ENCODE measurements at regions not wholly inside any gene's neighbourhood (a gene's known extent, or its start where the extent isn't known, plus 50 kb on each side); places are given as distances from the start of the nearest gene placed in this dataset.

- TF ChIP-seq EZH2phosphoT487 (IDR thresholded peaks at IDR 0.05; ENCODE audit: borderline replicate concordance, low read length) (no peak), CTCF (IDR thresholded peaks at IDR 0.05; ENCODE audit: low read depth, low read length, poor library complexity, severe bottlenecking) (no peak)
- no peaks in the 10 kb centered on the region for H3F3A ChIP-seq (ENCODE audit: control insufficient read depth, insufficient read depth)
- H3K4me3 ChIP-seq (ENCODE audit: low read length) = no peak overlapping the region
- no peaks in the 10 kb centered on the region for H3K9me3 ChIP-seq (ENCODE audit: control insufficient read depth, insufficient read depth, low read length)
- no peaks in the 10 kb centered on the region for H3K9me2 ChIP-seq (replicated peaks; ENCODE audit: control insufficient read depth, low read length)
- no peaks in the 10 kb centered on the region for H3K79me2 ChIP-seq (ENCODE audit: control insufficient read depth, low read length)
- H4K20me1 ChIP-seq (ENCODE audit: control insufficient read depth, insufficient read depth, low read depth, low read length) = no peaks in the 10 kb centered on the region
- no peak overlapping the region for H3K27ac ChIP-seq (ENCODE audit: low read depth, low read length)
- H3K4me2 ChIP-seq (ENCODE audit: low read length) = no peak overlapping the region
- H3K27me3 ChIP-seq (ENCODE audit: control insufficient read depth, low read length) = no peaks in the 10 kb centered on the region
- no peaks in the 10 kb centered on the region for H3K4me1 ChIP-seq (ENCODE audit: control insufficient read depth, low read length)
- H3K36me3 ChIP-seq (ENCODE audit: control insufficient read depth, low read length) = no peaks in the 10 kb centered on the region
Observed at GRCh38 chr1:14421295-14421976, 177.0 kb upstream of the KAZN start.

DNA sequence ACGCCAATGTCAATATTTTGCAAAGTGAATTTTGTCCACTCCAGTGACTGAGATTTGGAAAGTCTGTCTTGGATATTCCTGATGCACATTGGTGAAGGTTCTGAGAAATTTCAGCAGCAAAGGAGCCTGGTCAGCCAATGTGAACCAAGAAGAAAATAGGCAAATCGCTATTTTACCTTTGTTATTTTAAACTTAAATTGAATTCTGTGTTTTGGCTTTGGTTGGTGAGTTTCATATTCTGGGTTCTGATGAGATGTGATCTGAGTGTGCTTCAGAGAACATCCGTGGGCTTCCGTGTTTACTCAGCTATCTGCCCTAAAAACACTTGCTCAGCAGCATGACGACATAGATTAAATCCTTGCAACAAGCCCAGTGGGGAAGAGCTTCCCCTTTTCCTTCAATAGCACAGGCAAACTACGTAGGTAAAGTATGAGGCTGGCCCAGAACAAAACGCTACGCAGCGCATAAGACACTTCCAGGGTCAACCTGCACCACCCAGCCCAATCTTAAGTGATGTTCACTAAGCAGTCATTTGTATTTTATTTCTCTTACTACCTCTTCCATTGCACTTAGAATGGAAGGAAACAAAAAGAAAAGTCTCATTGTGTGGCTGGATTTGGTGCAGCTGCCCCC, 176.4 kb upstream of the KAZN start:
- no peaks in the 10 kb centered on the region for H3K9me3 ChIP-seq (ENCODE audit: control insufficient read depth, insufficient read depth, low read length)
- no peaks in the 10 kb centered on the region for H3K4me1 ChIP-seq (ENCODE audit: control insufficient read depth, low read length)
- no peak overlapping the region for H3K27ac ChIP-seq (ENCODE audit: low read depth, low read length)
- H3K9me2 ChIP-seq (replicated peaks; ENCODE audit: control insufficient read depth, low read length) = no peaks in the 10 kb centered on the region
- no peaks in the 10 kb centered on the region for H4K20me1 ChIP-seq (ENCODE audit: control insufficient read depth, insufficient read depth, low read depth, low read length)
- no peak overlapping the region for H3K4me2 ChIP-seq (ENCODE audit: low read length)
- no peaks in the 10 kb centered on the region for H3F3A ChIP-seq (ENCODE audit: control insufficient read depth, insufficient read depth)
- H3K79me2 ChIP-seq (ENCODE audit: control insufficient read depth, low read length) = no peaks in the 10 kb centered on the region
- H3K27me3 ChIP-seq (ENCODE audit: control insufficient read depth, low read length) = no peaks in the 10 kb centered on the region
- H3K36me3 ChIP-seq (ENCODE audit: control insufficient read depth, low read length) = no peaks in the 10 kb centered on the region
- TF ChIP-seq CTCF (IDR thresholded peaks at IDR 0.05; ENCODE audit: low read depth, low read length, poor library complexity, severe bottlenecking) (no peak), EZH2phosphoT487 (IDR thresholded peaks at IDR 0.05; ENCODE audit: borderline replicate concordance, low read length) (no peak)
- no peak overlapping the region for H3K4me3 ChIP-seq (ENCODE audit: low read length)

DNA sequence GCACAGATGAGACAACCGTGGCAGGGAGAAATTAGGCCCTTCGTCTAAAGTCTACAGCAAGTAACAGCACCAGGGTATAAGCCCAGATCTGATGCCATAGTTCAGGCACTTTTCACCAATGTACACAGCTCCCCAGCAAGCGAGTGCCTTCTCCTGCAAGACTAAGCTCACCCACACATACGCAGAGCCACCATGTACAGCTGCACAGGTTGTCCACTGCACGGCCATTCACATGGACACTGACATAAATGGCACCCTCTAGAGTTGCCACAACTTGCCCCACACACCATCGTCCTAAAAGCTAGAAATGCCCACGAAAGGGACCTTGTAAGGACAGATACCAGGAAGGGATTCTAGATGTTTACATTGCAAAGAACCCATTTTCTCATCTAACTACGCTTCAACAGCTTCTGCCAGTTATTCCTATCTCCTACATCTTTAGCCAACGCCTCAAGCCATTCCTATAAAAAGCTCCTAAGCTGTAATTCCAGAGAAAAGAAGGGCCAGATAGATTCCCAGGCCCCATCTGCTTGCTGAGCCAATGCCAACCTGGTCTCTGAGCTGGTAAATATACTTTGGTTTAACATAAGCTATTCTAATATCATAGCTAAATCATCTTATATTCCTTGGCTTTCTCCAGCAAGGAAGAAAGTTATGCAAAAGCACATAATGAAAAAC, 174.0 kb upstream of the KAZN start:
- Histone ChIP-seq H3K4me1 (ENCODE audit: control insufficient read depth, low read length) (no peaks in the 10 kb centered on the region), H3K79me2 (ENCODE audit: control insufficient read depth, low read length) (no peaks in the 10 kb centered on the region), H4K20me1 (ENCODE audit: control insufficient read depth, insufficient read depth, low read depth, low read length) (no peaks in the 10 kb centered on the region), H3K9me3 (ENCODE audit: control insufficient read depth, insufficient read depth, low read length) (no peaks in the 10 kb centered on the region), H3K9me2 (replicated peaks; ENCODE audit: control insufficient read depth, low read length) (no peaks in the 10 kb centered on the region), H3K4me3 (ENCODE audit: low read length) (no peak overlapping the region), H3F3A (ENCODE audit: control insufficient read depth, insufficient read depth) (no peaks in the 10 kb centered on the region), H3K36me3 (ENCODE audit: control insufficient read depth, low read length) (no peaks in the 10 kb centered on the region), H3K27ac (ENCODE audit: low read depth, low read length) (no peak overlapping the region), H3K27me3 (ENCODE audit: control insufficient read depth, low read length) (no peaks in the 10 kb centered on the region), H3K4me2 (ENCODE audit: low read length) (no peak overlapping the region)
- TF ChIP-seq EZH2phosphoT487 (IDR thresholded peaks at IDR 0.05; ENCODE audit: borderline replicate concordance, low read length) (no peak), CTCF (IDR thresholded peaks at IDR 0.05; ENCODE audit: low read depth, low read length, poor library complexity, severe bottlenecking) (no peak)

Data from DOHH2 (cell line).